ENCODE measurements at regions not wholly inside any gene's neighbourhood (a gene's known extent, or its start where the extent isn't known, plus 50 kb on each side); places are given as distances from the start of the nearest gene placed in this dataset.

- TF ChIP-seq POLR2A (IDR thresholded peaks at IDR 0.05) (no peak), CTCF (IDR thresholded peaks at IDR 0.05) (no peak)
Measured at GRCh38 chr10:37700886-37701780, 156.3 kb downstream of the ZNF248 start.
